Osteocyte (in vitro differentiated cells): ENCODE measurements at regions not wholly inside any gene's neighbourhood (a gene's known extent, or its start where the extent isn't known, plus 50 kb on each side); places are given as distances from the start of the nearest gene placed in this dataset.

ENCODE experiments used
- DNase-seq: peaks from one replicate; pipeline ENCODE4 v3.0.0; 2021; ENCODE audit warnings: mixed read lengths; ENCODE audit not compliant: unreplicated experiment; ENCODE audit errors: extremely low spot score
- H3K27ac Mint-ChIP-seq: one replicate; pipeline ENCODE4 v1.8.0; 2021; ENCODE audit warnings: mild to moderate bottlenecking, mixed read lengths; ENCODE audit not compliant: unreplicated experiment
- H3K27me3 Mint-ChIP-seq: one replicate; pipeline ENCODE4 v1.8.0; 2021; ENCODE audit warnings: mixed read lengths; ENCODE audit not compliant: unreplicated experiment
- H3K36me3 Mint-ChIP-seq: one replicate; pipeline ENCODE4 v1.8.0; 2021; ENCODE audit warnings: mixed read lengths; ENCODE audit not compliant: unreplicated experiment
- H3K4me1 Mint-ChIP-seq: one replicate; pipeline ENCODE4 v1.8.0; 2021; ENCODE audit warnings: mixed read lengths; ENCODE audit not compliant: unreplicated experiment
- H3K4me3 Mint-ChIP-seq: one replicate; pipeline ENCODE4 v1.8.0; 2021; ENCODE audit warnings: mild to moderate bottlenecking, moderate library complexity, mixed read lengths; ENCODE audit not compliant: unreplicated experiment
- H3K9me3 Mint-ChIP-seq: one replicate; pipeline ENCODE4 v1.8.0; 2021; ENCODE audit warnings: mixed read lengths; ENCODE audit not compliant: unreplicated experiment
- TF ChIP-seq, protein P1 (sequence below): fragments of 200-600 bp; sonication (generic); IDR thresholded peaks from 2 replicates; pipeline ENCODE4 v1.5.0; 2021; ENCODE audit warnings: antibody characterized with exemption, mild to moderate bottlenecking, moderate library complexity

DNA sequence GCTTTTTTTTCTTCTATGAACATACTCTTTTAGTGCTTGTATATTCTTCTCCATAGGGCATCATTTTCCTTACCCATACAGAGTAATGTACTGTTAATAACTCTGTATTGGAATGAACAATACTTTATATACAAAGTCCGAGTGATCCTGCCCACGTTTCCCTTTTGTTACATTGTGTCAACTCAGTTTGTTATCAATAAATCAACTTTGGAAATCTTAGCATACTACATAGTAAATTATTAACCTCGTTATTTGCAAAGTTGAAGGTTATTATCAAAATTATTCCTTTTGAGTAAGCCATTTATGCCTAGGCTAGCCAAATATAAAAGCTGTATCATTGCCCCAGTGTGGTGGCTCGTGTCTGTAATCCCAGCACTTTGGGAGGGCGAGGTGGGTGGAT lies 937.4 kb upstream of the TMPRSS15 start:
- TF ChIP-seq, protein P1, sequence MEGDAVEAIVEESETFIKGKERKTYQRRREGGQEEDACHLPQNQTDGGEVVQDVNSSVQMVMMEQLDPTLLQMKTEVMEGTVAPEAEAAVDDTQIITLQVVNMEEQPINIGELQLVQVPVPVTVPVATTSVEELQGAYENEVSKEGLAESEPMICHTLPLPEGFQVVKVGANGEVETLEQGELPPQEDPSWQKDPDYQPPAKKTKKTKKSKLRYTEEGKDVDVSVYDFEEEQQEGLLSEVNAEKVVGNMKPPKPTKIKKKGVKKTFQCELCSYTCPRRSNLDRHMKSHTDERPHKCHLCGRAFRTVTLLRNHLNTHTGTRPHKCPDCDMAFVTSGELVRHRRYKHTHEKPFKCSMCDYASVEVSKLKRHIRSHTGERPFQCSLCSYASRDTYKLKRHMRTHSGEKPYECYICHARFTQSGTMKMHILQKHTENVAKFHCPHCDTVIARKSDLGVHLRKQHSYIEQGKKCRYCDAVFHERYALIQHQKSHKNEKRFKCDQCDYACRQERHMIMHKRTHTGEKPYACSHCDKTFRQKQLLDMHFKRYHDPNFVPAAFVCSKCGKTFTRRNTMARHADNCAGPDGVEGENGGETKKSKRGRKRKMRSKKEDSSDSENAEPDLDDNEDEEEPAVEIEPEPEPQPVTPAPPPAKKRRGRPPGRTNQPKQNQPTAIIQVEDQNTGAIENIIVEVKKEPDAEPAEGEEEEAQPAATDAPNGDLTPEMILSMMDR, result no peak
- no peak overlapping the region for H3K27ac Mint-ChIP-seq
- no peaks in the 10 kb centered on the region for H3K27me3 Mint-ChIP-seq
- peaks cover 5% of the 10 kb centered on the region for H3K9me3 Mint-ChIP-seq
- H3K4me3 Mint-ChIP-seq, result no peak overlapping the region
- no peak for DNase-seq
- no peaks in the 10 kb centered on the region for H3K36me3 Mint-ChIP-seq
- peaks cover 1% of the 10 kb centered on the region for H3K4me1 Mint-ChIP-seq

DNA sequence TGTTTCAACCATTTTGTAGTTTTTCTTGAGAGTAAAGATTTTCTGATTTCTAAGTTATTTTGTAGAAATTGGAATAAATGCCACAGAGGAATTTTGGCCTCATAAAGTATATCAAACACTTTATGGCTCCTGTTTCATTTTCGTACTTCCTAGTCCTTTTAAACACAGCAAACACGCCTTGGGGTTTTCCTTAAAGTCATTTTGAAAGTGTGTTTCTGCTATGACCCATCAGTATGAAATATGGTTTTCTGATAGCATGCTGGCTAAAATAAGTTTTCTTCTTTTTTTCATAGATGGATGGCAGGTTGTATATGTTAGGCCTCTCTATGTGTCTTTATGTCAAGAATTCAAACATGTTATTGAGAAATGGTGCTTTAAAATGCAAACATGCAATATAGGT lies 940.1 kb upstream of the TMPRSS15 start:
- H3K36me3 Mint-ChIP-seq, result no peaks in the 10 kb centered on the region
- H3K4me1 Mint-ChIP-seq, result no peaks in the 10 kb centered on the region
- no peak overlapping the region for H3K4me3 Mint-ChIP-seq
- H3K9me3 Mint-ChIP-seq, result peaks cover 5% of the 10 kb centered on the region
- no peak for DNase-seq
- H3K27ac Mint-ChIP-seq, result no peak overlapping the region
- TF ChIP-seq, protein P1, result no peak
- no peaks in the 10 kb centered on the region for H3K27me3 Mint-ChIP-seq

DNA sequence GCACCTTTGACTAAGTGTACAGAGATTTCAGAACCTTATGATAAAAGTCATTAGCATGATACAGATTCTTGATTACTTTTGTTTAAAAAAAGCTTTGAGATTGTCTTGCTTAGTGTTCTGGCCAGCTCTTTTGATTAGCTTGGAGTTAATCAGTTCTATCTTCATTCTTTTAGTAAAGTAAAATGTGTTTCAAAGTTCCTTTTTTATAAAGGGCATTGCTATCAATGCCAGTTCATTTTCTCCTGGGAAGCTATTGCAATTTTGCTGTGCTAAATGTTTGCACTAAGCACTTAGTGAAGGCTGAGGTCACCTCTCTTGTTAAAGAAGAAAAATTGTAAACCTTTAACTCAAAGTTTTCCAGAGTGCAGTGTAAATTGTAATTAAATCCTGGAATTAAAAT lies 946.7 kb upstream of the TMPRSS15 start:
- H3K9me3 Mint-ChIP-seq, result no peaks in the 10 kb centered on the region
- H3K36me3 Mint-ChIP-seq, result no peaks in the 10 kb centered on the region
- H3K27me3 Mint-ChIP-seq, result no peaks in the 10 kb centered on the region
- peaks cover 9% of the 10 kb centered on the region for H3K4me1 Mint-ChIP-seq
- H3K27ac Mint-ChIP-seq, result no peak overlapping the region
- no peak for DNase-seq
- TF ChIP-seq, protein P1, result no peak
- no peak overlapping the region for H3K4me3 Mint-ChIP-seq

DNA sequence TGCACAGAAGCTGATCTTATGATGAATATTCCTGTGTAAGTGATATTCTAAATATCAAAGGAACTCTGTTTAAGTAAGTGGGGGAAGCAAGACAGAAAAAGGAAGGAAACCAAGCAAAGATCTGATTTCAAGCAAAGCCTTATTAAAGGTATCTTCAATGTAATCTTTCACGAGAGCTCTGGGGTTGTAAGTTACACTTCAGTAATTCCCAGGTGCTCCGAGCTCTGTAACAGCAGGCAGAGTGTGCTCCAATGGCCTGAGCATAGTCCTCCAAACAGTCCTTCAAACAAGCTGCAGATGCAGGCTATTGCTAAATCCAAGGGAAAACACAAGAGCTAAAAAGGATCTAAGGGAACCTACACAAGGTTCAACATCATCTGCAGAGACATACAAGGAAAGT lies 949.7 kb upstream of the TMPRSS15 start:
- Mint-ChIP-seq H3K9me3 (no peaks in the 10 kb centered on the region), H3K36me3 (no peaks in the 10 kb centered on the region), H3K4me3 (no peak overlapping the region), H3K27me3 (no peaks in the 10 kb centered on the region), H3K27ac (no peak overlapping the region), H3K4me1 (peaks cover 9% of the 10 kb centered on the region)
- no peak for DNase-seq
- TF ChIP-seq, protein P1, result no peak

DNA sequence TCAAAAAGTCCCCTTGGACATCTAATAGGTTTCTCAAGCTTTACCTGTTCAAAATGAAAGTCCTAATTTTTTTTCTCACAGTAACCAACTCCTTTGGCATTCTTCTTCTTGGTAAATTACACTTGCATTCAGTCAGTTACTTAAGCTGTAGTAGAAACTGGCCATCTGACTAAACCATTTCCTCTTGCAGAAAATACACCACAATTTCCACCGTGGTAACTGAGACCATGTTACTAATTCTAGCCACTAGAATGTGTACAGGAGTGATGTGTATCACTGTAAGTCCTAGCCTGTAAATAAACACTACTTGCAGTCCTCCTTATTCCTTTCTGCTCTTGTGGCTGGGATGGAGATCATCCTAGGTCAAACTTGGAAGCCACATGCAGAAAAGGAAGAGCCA lies 965.4 kb upstream of the TMPRSS15 start:
- TF ChIP-seq, protein P1, result no peak
- Mint-ChIP-seq H3K4me1 (no peaks in the 10 kb centered on the region), H3K27me3 (peaks cover 6% of the 10 kb centered on the region), H3K4me3 (no peak overlapping the region), H3K9me3 (peaks cover 4% of the 10 kb centered on the region), H3K36me3 (no peaks in the 10 kb centered on the region), H3K27ac (no peak overlapping the region)
- no peak for DNase-seq
